Gastrocnemius medialis (tissue), 4 donors: ENCODE measurements at regions not wholly inside any gene's neighbourhood (a gene's known extent, or its start where the extent isn't known, plus 50 kb on each side); places are given as distances from the start of the nearest gene placed in this dataset.

ENCODE experiments used
- ATAC-seq, 2 donors: fragments of 150-250 bp; one replicate each; pipeline ENCODE4 v1.9.1; 2016
- DNase-seq, 2 donors: peaks; one replicate each; pipeline ENCODE4 v3.0.0-alpha.2; 2019
- H3K27ac ChIP-seq, 4 donors: fragments of 200-600 bp; sonication (generic); 1 replicate in 1 of 4; 2 replicates in 3 of 4; pipeline ENCODE4 v1.5.1; 2016 to 2018; ENCODE audit warnings: mild to moderate bottlenecking in 2 of 4, moderate library complexity in 1 of 4
- H3K27me3 ChIP-seq, 3 donors: fragments of 200-600 bp; sonication (generic) in 2 of 3; 1 replicate in 1 of 3; 2 replicates in 2 of 3; pipeline versions ENCODE4 v1.5.1 to v1.6.0; 2016 to 2019; ENCODE audit warnings: mild to moderate bottlenecking in 1 of 3, moderate library complexity in 1 of 3
- H3K36me3 ChIP-seq, 2 donors: fragments of 200-600 bp; sonication (generic) in 1 of 2; one replicate each; pipeline ENCODE4 v1.5.1; 2017 to 2018
- H3K4me1 ChIP-seq, 2 donors: fragments of 200-600 bp; sonication (generic) in 1 of 2; one replicate each; pipeline ENCODE4 v1.5.1; 2016 to 2017; ENCODE audit warnings: mild to moderate bottlenecking in 2 of 2
- H3K4me3 ChIP-seq, 4 donors: fragments of 200-600 bp; sonication (generic) in 3 of 4; 1 replicate in 1 of 4; 2 replicates in 3 of 4; pipeline ENCODE4 v1.5.1; 2016 to 2019; ENCODE audit warnings: mild to moderate bottlenecking in 2 of 4
- H3K9me3 ChIP-seq, 3 donors: fragments of 200-600 bp; sonication (generic) in 2 of 3; 1 replicate in 1 of 3; 2 replicates in 2 of 3; pipeline ENCODE4 v1.5.1; 2016 to 2019
- CTCF ChIP-seq, 5 experiments: fragments of 450-650 bp in 3 of 5; fragments of 200-600 bp in 2 of 5; sonication (generic) in 2 of 5; IDR thresholded peaks in 4 of 5; conservative IDR thresholded peaks in 1 of 5; 1 replicate in 4 of 5; 2 replicates in 1 of 5; pipeline ENCODE4 v1.5.1; 2016 to 2019; ENCODE audit warnings: antibody characterized with exemption in 5 of 5, mild to moderate bottlenecking in 3 of 5, moderate library complexity in 3 of 5
- POLR2A ChIP-seq, 2 donors: fragments of 450-650 bp; IDR thresholded peaks; one replicate each; pipeline ENCODE4 v1.6.1; 2017; ENCODE audit warnings: antibody characterized with exemption in 2 of 2, mild to moderate bottlenecking in 2 of 2, moderate library complexity in 2 of 2
- in situ Hi-C, 4 donors: fragments of 200-750 bp; cut with MboI; loops; one replicate each; pipeline versions ENCODE4 v1.15.0 to v1.8.0; 2017; ENCODE audit warnings: low sequenced_read_pairs in 4 of 4
- intact Hi-C: fragments of 100-400 bp; cut with DNase I; formaldehyde crosslinking; loops from one replicate; pipeline ENCODE4 v1.15.1; 2023; ENCODE audit warnings: low total_unique reads

- H3K27ac ChIP-seq, result no peak overlapping the region
- no peak for ATAC-seq
Measured at GRCh38 chr12:94025756-94026155, 122.6 kb upstream of the PLXNC1 start.

GRCh38 chr12:94026596-94026995, 121.8 kb upstream of the PLXNC1 start:
- TF ChIP-seq CTCF (IDR thresholded peaks at IDR 0.05 in 4 of 5, conservative IDR thresholded peaks at IDR 0.05 in 1 of 5), result no peak
- TF ChIP-seq POLR2A (IDR thresholded peaks at IDR 0.05), result no peak
- intact Hi-C loops, result no loop called here

More at GRCh38 chr12:94025756-94026155, 122.6 kb upstream of the PLXNC1 start:
- TF ChIP-seq POLR2A (IDR thresholded peaks at IDR 0.05) (no peak), CTCF (IDR thresholded peaks at IDR 0.05 in 4 of 5, conservative IDR thresholded peaks at IDR 0.05 in 1 of 5) (no peak)
- peaks cover 0 to 5% (median 0%) of the 10 kb centered on the region in 3 donors for H3K9me3 ChIP-seq
- no peaks in the 10 kb centered on the region for H3K4me1 ChIP-seq
- H3K36me3 ChIP-seq, result no peaks in the 10 kb centered on the region
- in situ Hi-C loops, result no loop called here
- DNase-seq, result no peak
- intact Hi-C loops, result no loop called here
- no peak overlapping the region for H3K4me3 ChIP-seq
- H3K27me3 ChIP-seq, result no peaks in the 10 kb centered on the region

GRCh38 chr12:94027561-94027960, 120.8 kb upstream of the PLXNC1 start:
- Histone ChIP-seq H3K36me3 (no peaks in the 10 kb centered on the region), H3K4me3 (no peak overlapping the region), H3K27me3 (no peaks in the 10 kb centered on the region), H3K27ac (no peak overlapping the region), H3K9me3 (peaks cover 0 to 5% (median 0%) of the 10 kb centered on the region in 3 donors), H3K4me1 (no peaks in the 10 kb centered on the region)
- in situ Hi-C loops (no loop called here), intact Hi-C loops (no loop called here)
- DNase-seq, result no peak
- TF ChIP-seq CTCF (IDR thresholded peaks at IDR 0.05 in 4 of 5, conservative IDR thresholded peaks at IDR 0.05 in 1 of 5), result no peak
- no peak for TF ChIP-seq POLR2A (IDR thresholded peaks at IDR 0.05)
- no peak for ATAC-seq

More at GRCh38 chr12:94026596-94026995, 121.8 kb upstream of the PLXNC1 start:
- H3K4me3 ChIP-seq, result no peak overlapping the region
- H3K36me3 ChIP-seq, result no peaks in the 10 kb centered on the region
- no peak overlapping the region for H3K27ac ChIP-seq
- no peak for DNase-seq
- in situ Hi-C loops, result no loop called here
- H3K27me3 ChIP-seq, result no peaks in the 10 kb centered on the region
- H3K9me3 ChIP-seq, result peaks cover 0 to 5% (median 0%) of the 10 kb centered on the region in 3 donors
- ATAC-seq, result no peak
- H3K4me1 ChIP-seq, result no peaks in the 10 kb centered on the region

GRCh38 chr12:94031763-94032162, 116.6 kb upstream of the PLXNC1 start:
- Histone ChIP-seq H3K9me3 (no peaks in the 10 kb centered on the region), H3K27ac (no peak overlapping the region), H3K4me1 (no peaks in the 10 kb centered on the region), H3K36me3 (no peaks in the 10 kb centered on the region), H3K27me3 (no peaks in the 10 kb centered on the region), H3K4me3 (no peak overlapping the region)
- no peak for DNase-seq
- in situ Hi-C loops (no loop called here), intact Hi-C loops (no loop called here)
- no peak for TF ChIP-seq POLR2A (IDR thresholded peaks at IDR 0.05)
- no peak for TF ChIP-seq CTCF (IDR thresholded peaks at IDR 0.05 in 4 of 5, conservative IDR thresholded peaks at IDR 0.05 in 1 of 5)
- ATAC-seq, result no peak

GRCh38 chr12:94032368-94032767, 116.0 kb upstream of the PLXNC1 start:
- H3K9me3 ChIP-seq, result no peaks in the 10 kb centered on the region
- intact Hi-C loops, result no loop called here
- no peak for ATAC-seq
- DNase-seq, result no peak
- no peak for TF ChIP-seq CTCF (IDR thresholded peaks at IDR 0.05 in 4 of 5, conservative IDR thresholded peaks at IDR 0.05 in 1 of 5)
- no peak for TF ChIP-seq POLR2A (IDR thresholded peaks at IDR 0.05)
- no peaks in the 10 kb centered on the region for H3K36me3 ChIP-seq
- no peak overlapping the region for H3K27ac ChIP-seq
- H3K4me1 ChIP-seq, result no peaks in the 10 kb centered on the region
- in situ Hi-C loops, result no loop called here
- H3K4me3 ChIP-seq, result no peak overlapping the region
- H3K27me3 ChIP-seq, result no peaks in the 10 kb centered on the region
